HCT116 (cell line): ENCODE measurements at regions not wholly inside any gene's neighbourhood (a gene's known extent, or its start where the extent isn't known, plus 50 kb on each side); places are given as distances from the start of the nearest gene placed in this dataset.

Source experiments
- ATAC-seq: fragments of 200-7000 bp; cut with Tn5 transposase; 2 replicates; pipeline ENCODE4 v1.9.1; 2020; ENCODE audit warnings: mild to moderate bottlenecking, moderate library complexity
- BruUV-seq: library from RNA; stranded (reverse); fragments of 400-500 nt; replicated peaks from 2 replicates; lab custom pipeline; 2021; lab: Mats Ljungman, UMichigan
- CTCF ChIA-PET: fragments of 300-600 bp; sonication (Branson Sonifier 250); formaldehyde crosslinking; loops from one replicate; lab custom pipeline; 2021; ENCODE audit warnings: antibody characterized with exemption; lab: Charles Lee
- POLR2A ChIA-PET: fragments of 300-600, 350-600 bp; sonication (Branson Sonifier 250); formaldehyde crosslinking; loops from one replicate; lab custom pipeline; 2021; ENCODE audit warnings: antibody characterized with exemption; lab: Charles Lee
- RAD21 ChIA-PET, 2 experiments: fragments of 300-600 bp; sonication (Branson Sonifier 250); formaldehyde crosslinking; loops; one replicate each; lab custom pipeline; 2023; ENCODE audit warnings: low total read pairs in 2 of 2; ENCODE audit not compliant: uncharacterized antibody in 2 of 2, unreplicated experiment in 2 of 2, low non-redundant PET in 1 of 2; lab: Charles Lee
- DNase-seq: peaks from one replicate; pipeline ENCODE4 v3.0.0-alpha.2; 2010; ENCODE audit warnings: low read depth, low spot score
- H2AFZ ChIP-seq: fragments of 200-600 bp; shearing (Covaris generic), sonication (generic); 2 replicates; pipeline ENCODE4 v1.6.1; 2017; ENCODE audit warnings: low read depth, mixed run types, mixed read lengths, antibody characterized with exemption, low read length; ENCODE audit not compliant: poor library complexity, severe bottlenecking
- H3K27ac ChIP-seq: 2 replicates; pipeline ENCODE4 v1.5.1; 2012; ENCODE audit warnings: low read depth, low read length
- H3K27me3 ChIP-seq: fragments of 200-600 bp; sonication (generic); 2 replicates; pipeline ENCODE4 v1.6.1; 2016; ENCODE audit warnings: mixed run types, low read length, mixed read lengths; ENCODE audit not compliant: insufficient read depth
- H3K36me3 ChIP-seq, 2 experiments: fragments of 200-500 bp in 1 of 2; fragments of 200-600 bp in 1 of 2; sonication (Bioruptor generic) in 1 of 2; sonication (generic) in 1 of 2; 2 replicates each; pipeline versions ENCODE4 v1.5.1 to v1.6.1; 2014 to 2016; ENCODE audit warnings: low read length in 2 of 2, inconsistent platforms in 1 of 2, mixed read lengths in 1 of 2, mixed run types in 1 of 2; ENCODE audit not compliant: insufficient read depth in 2 of 2, control insufficient read depth in 1 of 2
- H3K4me1 ChIP-seq, 2 experiments: fragments of 200-600 bp in 1 of 2; sonication (generic) in 1 of 2; 2 replicates each; pipeline versions ENCODE4 v1.5.1 to v1.6.1; 2012 to 2017; ENCODE audit warnings: low read length in 2 of 2, inconsistent platforms in 1 of 2, mild to moderate bottlenecking in 1 of 2, mixed read lengths in 1 of 2, mixed run types in 1 of 2, moderate library complexity in 1 of 2; ENCODE audit not compliant: insufficient read depth in 2 of 2, control insufficient read depth in 1 of 2
- H3K4me2 ChIP-seq: fragments of 200-600 bp; sonication (generic); 2 replicates; pipeline ENCODE4 v1.6.1; 2017; ENCODE audit warnings: mixed run types, low read length, mixed read lengths
- H3K4me3 ChIP-seq, 2 experiments: fragments of 200-600 bp in 1 of 2; sonication (generic) in 1 of 2; replicated peaks in 1 of 2; 2 replicates each; pipeline ENCODE4 v1.5.1; 2011 to 2016; ENCODE audit warnings: low read length in 2 of 2, control low read depth in 1 of 2, low read depth in 1 of 2, mild to moderate bottlenecking in 1 of 2, mixed read lengths in 1 of 2, mixed run types in 1 of 2
- H3K79me2 ChIP-seq: fragments of 200-600 bp; sonication (generic); 2 replicates; pipeline ENCODE4 v1.6.1; 2017; ENCODE audit warnings: mild to moderate bottlenecking, mixed run types, low read length, moderate library complexity, mixed read lengths; ENCODE audit not compliant: insufficient read depth
- H3K9ac ChIP-seq: fragments of 200-600 bp; sonication (generic); 2 replicates; pipeline ENCODE4 v1.6.1; 2016; ENCODE audit warnings: low read length, mixed read lengths
- H3K9me2 ChIP-seq: fragments of 200-600 bp; sonication (generic), shearing (Covaris generic); 2 replicates; pipeline ENCODE4 v1.6.1; 2017; ENCODE audit warnings: mixed run types, mild to moderate bottlenecking, moderate library complexity; ENCODE audit not compliant: insufficient read depth
- H3K9me3 ChIP-seq, 2 experiments: fragments of 200-500 bp in 1 of 2; fragments of 200-600 bp in 1 of 2; sonication (Bioruptor generic) in 1 of 2; sonication (generic) in 1 of 2; 2 replicates each; pipeline ENCODE4 v1.6.1; 2014 to 2017; ENCODE audit warnings: low read length in 2 of 2, mixed read lengths in 2 of 2, inconsistent platforms in 1 of 2, low read depth in 1 of 2, mild to moderate bottlenecking in 1 of 2, mixed run types in 1 of 2, moderate library complexity in 1 of 2; ENCODE audit not compliant: control insufficient read depth in 1 of 2, insufficient read depth in 1 of 2
- H4K20me1 ChIP-seq: fragments of 200-600 bp; sonication (generic), shearing (Covaris generic); 2 replicates; pipeline ENCODE4 v1.6.1; 2017; ENCODE audit warnings: mixed run types, mild to moderate bottlenecking, moderate library complexity; ENCODE audit not compliant: insufficient read depth
- ATF3 ChIP-seq: IDR thresholded peaks from 2 replicates; pipeline ENCODE4 v1.6.1; 2012
- EGR1 ChIP-seq: IDR thresholded peaks from 2 replicates; pipeline ENCODE4 v1.6.1; 2012; ENCODE audit warnings: low read depth
- ELF1 ChIP-seq: IDR thresholded peaks from 2 replicates; pipeline ENCODE4 v1.6.1; 2012; ENCODE audit warnings: low read depth, borderline replicate concordance
- EZH2 ChIP-seq: fragments of 200-600 bp; sonication (generic); IDR thresholded peaks from 2 replicates; pipeline ENCODE4 v1.6.1; 2017; ENCODE audit warnings: antibody characterized with exemption, mixed run types
- FOSL1 ChIP-seq: IDR thresholded peaks from 2 replicates; pipeline ENCODE4 v1.6.1; 2012; ENCODE audit warnings: low read depth
- JUND ChIP-seq: IDR thresholded peaks from 2 replicates; pipeline ENCODE4 v1.6.1; 2012
- POLR2AphosphoS5 ChIP-seq: IDR thresholded peaks from 2 replicates; pipeline ENCODE4 v1.6.1; 2011; ENCODE audit warnings: mild to moderate bottlenecking, low read depth, low read length, moderate library complexity
- RAD21 ChIP-seq: IDR thresholded peaks from 2 replicates; pipeline ENCODE4 v1.6.1; 2012; ENCODE audit warnings: low read depth, mild to moderate bottlenecking
- REST ChIP-seq: IDR thresholded peaks from 2 replicates; pipeline ENCODE4 v1.6.1; 2012; ENCODE audit warnings: low read depth
- SIN3A ChIP-seq: IDR thresholded peaks from 2 replicates; pipeline ENCODE4 v1.6.1; 2012; ENCODE audit warnings: low read depth
- SRF ChIP-seq: IDR thresholded peaks from 2 replicates; pipeline ENCODE4 v1.6.1; 2012; ENCODE audit warnings: low read depth
- ZBTB33 ChIP-seq: IDR thresholded peaks from 2 replicates; pipeline ENCODE4 v1.6.1; 2011; ENCODE audit warnings: mild to moderate bottlenecking, low read length, moderate library complexity; ENCODE audit not compliant: insufficient replicate concordance; ENCODE audit errors: extremely low read depth
- ZFX ChIP-seq: fragments of 450-650 bp; IDR thresholded peaks from 2 replicates; pipeline ENCODE4 v1.6.1; 2017
- intact Hi-C: fragments of 100-400 bp; cut with micrococcal nuclease; formaldehyde crosslinking; loops from 2 replicates; pipeline ENCODE4 v1.10.0; 2022
- TF ChIP-seq, protein P1 (sequence below), 3 experiments: fragments of 200-600 bp in 1 of 3; sonication (generic) in 1 of 3; IDR thresholded peaks in 2 of 3; conservative IDR thresholded peaks in 1 of 3; 2 replicates each; pipeline ENCODE4 v1.5.1; 2012 to 2017; ENCODE audit warnings: low read depth in 2 of 3, low read length in 2 of 3, antibody characterized with exemption in 1 of 3, borderline replicate concordance in 1 of 3, control low read depth in 1 of 3, mild to moderate bottlenecking in 1 of 3, mixed read lengths in 1 of 3, mixed run types in 1 of 3, moderate library complexity in 1 of 3; ENCODE audit not compliant: insufficient read depth in 1 of 3

GRCh38 chr3:154745929-154746328, 315.9 kb upstream of the GPR149 start:
- Histone ChIP-seq H3K9ac (no peak overlapping the region), H3K27ac (no peak overlapping the region), H3K9me3 (no peaks in the 10 kb centered on the region), H3K36me3 (no peaks in the 10 kb centered on the region), H3K4me1 (no peaks in the 10 kb centered on the region), H2AFZ (no peak overlapping the region), H3K4me3 (no peak overlapping the region), H3K79me2 (no peaks in the 10 kb centered on the region), H3K4me2 (no peak overlapping the region), H3K27me3 (no peaks in the 10 kb centered on the region), H3K9me2 (no peaks in the 10 kb centered on the region), H4K20me1 (no peaks in the 10 kb centered on the region)
- peak; percentile 47 for TF ChIP-seq RAD21
- no peak for TF ChIP-seq REST
- TF ChIP-seq, protein P1, sequence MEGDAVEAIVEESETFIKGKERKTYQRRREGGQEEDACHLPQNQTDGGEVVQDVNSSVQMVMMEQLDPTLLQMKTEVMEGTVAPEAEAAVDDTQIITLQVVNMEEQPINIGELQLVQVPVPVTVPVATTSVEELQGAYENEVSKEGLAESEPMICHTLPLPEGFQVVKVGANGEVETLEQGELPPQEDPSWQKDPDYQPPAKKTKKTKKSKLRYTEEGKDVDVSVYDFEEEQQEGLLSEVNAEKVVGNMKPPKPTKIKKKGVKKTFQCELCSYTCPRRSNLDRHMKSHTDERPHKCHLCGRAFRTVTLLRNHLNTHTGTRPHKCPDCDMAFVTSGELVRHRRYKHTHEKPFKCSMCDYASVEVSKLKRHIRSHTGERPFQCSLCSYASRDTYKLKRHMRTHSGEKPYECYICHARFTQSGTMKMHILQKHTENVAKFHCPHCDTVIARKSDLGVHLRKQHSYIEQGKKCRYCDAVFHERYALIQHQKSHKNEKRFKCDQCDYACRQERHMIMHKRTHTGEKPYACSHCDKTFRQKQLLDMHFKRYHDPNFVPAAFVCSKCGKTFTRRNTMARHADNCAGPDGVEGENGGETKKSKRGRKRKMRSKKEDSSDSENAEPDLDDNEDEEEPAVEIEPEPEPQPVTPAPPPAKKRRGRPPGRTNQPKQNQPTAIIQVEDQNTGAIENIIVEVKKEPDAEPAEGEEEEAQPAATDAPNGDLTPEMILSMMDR (IDR thresholded peaks at IDR 0.05 in 2 of 3, conservative IDR thresholded peaks at IDR 0.05 in 1 of 3; ENCODE audit: borderline replicate concordance in 1 of 3, insufficient read depth in 1 of 3, low read depth in 2 of 3, low read length in 2 of 3), result peak in 2 of 3 experiments; percentile 9 to 17; a peak in 1 of 6 replicates
- TF ChIP-seq ELF1, result no peak
- TF ChIP-seq FOSL1, result no peak
- no peak for TF ChIP-seq SIN3A
- no peak for TF ChIP-seq EGR1
- no peak for TF ChIP-seq JUND
- TF ChIP-seq ZFX, result no peak
- no peak for TF ChIP-seq EZH2
- TF ChIP-seq SRF, result no peak
- TF ChIP-seq ATF3, result no peak
- no peak for TF ChIP-seq ZBTB33
- TF ChIP-seq POLR2AphosphoS5, result no peak
- BruUV-seq, result no TSS peak
- no peak for DNase-seq
- ATAC-seq, result no peak
- RAD21 ChIA-PET, result no interaction called here
- intact Hi-C loops, result loop anchor here (5.0 kb wide), 1 partner anchor 409 kb away; no protein-coding TSS in a partner anchor
- POLR2A ChIA-PET, result no interaction called here
- CTCF ChIA-PET, result no interaction called here
